Astrocyte (in vitro differentiated cells and primary cell): ENCODE measurements at regions not wholly inside any gene's neighbourhood (a gene's known extent, or its start where the extent isn't known, plus 50 kb on each side); places are given as distances from the start of the nearest gene placed in this dataset.

ENCODE experiments used
- DNase-seq: peaks from one replicate; pipeline ENCODE4 v3.0.0-alpha.2; 2010; ENCODE audit warnings: low read depth
- FAIRE-seq: peaks from 2 replicates; lab custom pipeline; 2011; peaks lifted over from hg19 to GRCh38; lab: Jason Lieb, UNC
- H2AFZ ChIP-seq: 2 replicates; pipeline ENCODE4 v1.6.0; 2012; ENCODE audit warnings: low read depth, low read length, inconsistent platforms
- H3K27ac ChIP-seq: 2 replicates; pipeline ENCODE4 v1.5.1; 2011; ENCODE audit warnings: low read depth, low read length, inconsistent platforms
- H3K27me3 ChIP-seq: 2 replicates; pipeline ENCODE4 v1.6.0; 2011; ENCODE audit warnings: low read length, inconsistent platforms; ENCODE audit not compliant: insufficient read depth
- H3K36me3 ChIP-seq: 2 replicates; pipeline ENCODE4 v1.5.1; 2011; ENCODE audit warnings: low read length, inconsistent platforms; ENCODE audit not compliant: insufficient read depth
- H3K4me1 ChIP-seq: 2 replicates; pipeline ENCODE4 v1.5.1; 2011; ENCODE audit warnings: low read length, inconsistent platforms; ENCODE audit not compliant: insufficient read depth
- H3K4me2 ChIP-seq: 2 replicates; pipeline ENCODE4 v1.6.0; 2012; ENCODE audit warnings: low read length, inconsistent platforms
- H3K4me3 ChIP-seq: 2 replicates; pipeline ENCODE4 v1.5.1; 2011; ENCODE audit warnings: low read depth, mild to moderate bottlenecking, low read length, inconsistent platforms; ENCODE audit not compliant: insufficient read depth
- H3K79me2 ChIP-seq: 2 replicates; pipeline ENCODE4 v1.6.0; 2012; ENCODE audit warnings: mild to moderate bottlenecking, low read length, inconsistent platforms; ENCODE audit not compliant: insufficient read depth
- H3K9ac ChIP-seq: 2 replicates; pipeline ENCODE4 v1.6.0; 2012; ENCODE audit warnings: mild to moderate bottlenecking, low read length, inconsistent platforms
- H3K9me3 ChIP-seq: 2 replicates; pipeline ENCODE4 v1.5.1; 2012; ENCODE audit warnings: low read depth, mild to moderate bottlenecking, low read length, inconsistent platforms; ENCODE audit not compliant: insufficient read depth
- H4K20me1 ChIP-seq: 2 replicates; pipeline ENCODE4 v1.6.0; 2012; ENCODE audit warnings: low read length, inconsistent platforms; ENCODE audit not compliant: insufficient read depth
- H3K27ac Mint-ChIP-seq: one replicate; pipeline ENCODE4 v1.8.0; 2021; ENCODE audit warnings: mild to moderate bottlenecking, mixed read lengths; ENCODE audit not compliant: unreplicated experiment
- H3K27me3 Mint-ChIP-seq: one replicate; pipeline ENCODE4 v1.8.0; 2021; ENCODE audit warnings: low read depth, mixed read lengths; ENCODE audit not compliant: unreplicated experiment
- H3K36me3 Mint-ChIP-seq: one replicate; pipeline ENCODE4 v1.8.0; 2021; ENCODE audit warnings: low read depth, mixed read lengths; ENCODE audit not compliant: unreplicated experiment
- H3K4me1 Mint-ChIP-seq: one replicate; pipeline ENCODE4 v1.8.0; 2021; ENCODE audit warnings: low read depth, mixed read lengths; ENCODE audit not compliant: unreplicated experiment
- H3K4me3 Mint-ChIP-seq: one replicate; pipeline ENCODE4 v1.8.0; 2021; ENCODE audit warnings: mild to moderate bottlenecking, moderate library complexity, mixed read lengths; ENCODE audit not compliant: unreplicated experiment
- H3K9me3 Mint-ChIP-seq: one replicate; pipeline ENCODE4 v1.8.0; 2021; ENCODE audit warnings: mild to moderate bottlenecking, mixed read lengths; ENCODE audit not compliant: unreplicated experiment
- CTCF ChIP-seq: IDR thresholded peaks from 2 replicates; pipeline ENCODE4 v1.5.1; 2011; ENCODE audit warnings: low read depth, mild to moderate bottlenecking, inconsistent platforms, low read length, moderate library complexity; ENCODE audit not compliant: insufficient read depth
- EZH2 ChIP-seq: IDR thresholded peaks from 2 replicates; pipeline ENCODE4 v1.6.1; 2012; ENCODE audit warnings: mild to moderate bottlenecking, low read length, inconsistent platforms; ENCODE audit not compliant: insufficient read depth

DNA sequence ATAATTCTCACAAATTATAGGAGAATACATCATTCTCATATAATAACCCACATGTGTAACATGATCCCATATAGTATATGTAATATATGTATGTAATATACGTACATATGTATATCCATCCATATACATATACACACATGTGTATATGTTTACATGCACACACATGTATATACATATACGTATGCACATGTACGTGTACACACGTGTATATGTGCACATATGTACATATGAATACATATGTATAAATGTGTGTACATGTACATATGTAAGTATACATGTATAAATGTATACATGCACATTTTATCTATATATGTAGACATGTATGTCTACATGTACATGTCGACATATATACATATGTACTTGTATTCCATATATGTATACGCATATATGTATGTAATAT is 288.8 kb downstream of the NPIPA8 start:
- no peaks in the 10 kb centered on the region for H3K9me3 Mint-ChIP-seq
- Histone ChIP-seq H3K4me1 (no peaks in the 10 kb centered on the region), H3K4me2 (no peak overlapping the region), H2AFZ (no peak overlapping the region), H4K20me1 (no peaks in the 10 kb centered on the region), H3K36me3 (no peaks in the 10 kb centered on the region), H3K9me3 (no peaks in the 10 kb centered on the region), H3K79me2 (no peaks in the 10 kb centered on the region), H3K27ac (no peak overlapping the region), H3K4me3 (no peak overlapping the region), H3K27me3 (no peaks in the 10 kb centered on the region), H3K9ac (no peak overlapping the region)
- FAIRE-seq (no peak), DNase-seq (no peak)
- no peak for TF ChIP-seq EZH2
- TF ChIP-seq CTCF, result no peak
- no peaks in the 10 kb centered on the region for H3K4me1 Mint-ChIP-seq
- H3K27me3 Mint-ChIP-seq, result peaks cover 30% of the 10 kb centered on the region
- H3K36me3 Mint-ChIP-seq, result no peaks in the 10 kb centered on the region
- H3K27ac Mint-ChIP-seq, result no peak overlapping the region
- H3K4me3 Mint-ChIP-seq, result no peak overlapping the region

- H3K9me3 ChIP-seq, result no peaks in the 10 kb centered on the region
- TF ChIP-seq CTCF (no peak), EZH2 (no peak)
- no peaks in the 10 kb centered on the region for H3K4me1 ChIP-seq
- H2AFZ ChIP-seq, result no peak overlapping the region
- no peak overlapping the region for H3K9ac ChIP-seq
- Mint-ChIP-seq H3K27ac (no peak overlapping the region), H3K9me3 (no peaks in the 10 kb centered on the region), H3K4me3 (no peak overlapping the region), H3K36me3 (no peaks in the 10 kb centered on the region), H3K27me3 (peaks cover 22% of the 10 kb centered on the region), H3K4me1 (no peaks in the 10 kb centered on the region)
- H3K4me3 ChIP-seq, result no peak overlapping the region
- no peaks in the 10 kb centered on the region for H3K27me3 ChIP-seq
- FAIRE-seq (no peak), DNase-seq (no peak)
- no peaks in the 10 kb centered on the region for H4K20me1 ChIP-seq
- H3K36me3 ChIP-seq, result no peaks in the 10 kb centered on the region
- no peaks in the 10 kb centered on the region for H3K79me2 ChIP-seq
- H3K27ac ChIP-seq, result no peak overlapping the region
- H3K4me2 ChIP-seq, result no peak overlapping the region
Observed at GRCh38 chr16:18045356-18045755, 291.2 kb downstream of the NPIPA8 start.

DNA sequence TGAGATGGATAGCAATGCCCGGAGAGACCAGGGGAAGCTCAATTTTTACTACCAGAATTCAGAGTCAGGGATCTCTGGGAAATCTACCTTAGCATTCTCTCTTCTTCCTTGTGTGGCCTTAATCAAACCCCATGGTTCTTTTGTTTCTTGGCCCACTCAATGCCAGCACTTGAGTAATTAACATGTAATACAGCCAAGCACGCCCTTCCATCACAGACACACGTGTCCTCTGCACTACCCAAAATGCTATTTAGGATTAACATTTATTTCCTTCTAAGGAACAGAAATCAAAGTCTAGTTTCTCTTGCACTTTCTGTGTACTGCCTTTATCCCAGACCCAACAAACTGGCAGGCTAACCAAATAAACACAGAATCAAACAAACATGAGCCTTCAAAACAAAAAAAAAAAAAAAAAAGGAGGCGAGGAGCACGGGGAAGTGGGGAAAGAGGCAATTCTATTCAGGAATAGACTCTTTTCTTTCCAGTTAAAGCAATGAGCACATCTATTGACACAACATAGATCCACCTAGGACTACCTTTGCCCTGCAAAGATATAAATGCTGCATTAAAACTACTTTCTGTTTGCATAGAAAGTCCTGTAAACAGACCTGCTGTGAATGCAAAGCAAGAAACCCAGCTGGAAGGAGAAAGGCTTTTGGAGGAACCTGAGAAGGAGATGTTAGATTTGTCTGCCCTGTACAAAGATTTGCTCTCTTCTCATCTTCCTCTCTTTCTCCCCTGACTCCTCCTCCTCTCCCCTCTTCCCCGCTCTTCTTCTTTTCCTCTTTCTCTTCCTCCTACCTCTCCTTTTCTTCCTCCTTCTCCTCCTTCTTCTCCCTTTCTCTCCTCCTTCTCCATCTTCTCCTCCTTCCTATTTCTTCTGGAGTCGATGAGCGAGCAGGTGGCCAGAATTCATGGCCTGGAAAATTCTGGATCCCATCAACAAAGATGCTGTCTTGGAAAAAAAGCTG is 294.4 kb downstream of the NPIPA8 start:
- peaks cover 3% of the 10 kb centered on the region for H3K9me3 Mint-ChIP-seq
- Histone ChIP-seq H4K20me1 (no peaks in the 10 kb centered on the region), H3K4me1 (no peaks in the 10 kb centered on the region), H3K9ac (no peak overlapping the region), H3K36me3 (no peaks in the 10 kb centered on the region), H3K4me3 (no peak overlapping the region), H3K4me2 (no peak overlapping the region), H3K9me3 (no peaks in the 10 kb centered on the region), H2AFZ (no peak overlapping the region), H3K79me2 (no peaks in the 10 kb centered on the region), H3K27me3 (no peaks in the 10 kb centered on the region), H3K27ac (no peak overlapping the region)
- TF ChIP-seq EZH2 (no peak), CTCF (no peak)
- H3K4me1 Mint-ChIP-seq, result no peaks in the 10 kb centered on the region
- H3K4me3 Mint-ChIP-seq, result no peak overlapping the region
- peaks cover 9% of the 10 kb centered on the region for H3K27me3 Mint-ChIP-seq
- H3K27ac Mint-ChIP-seq, result no peak overlapping the region
- FAIRE-seq (no peak), DNase-seq (no peak)
- no peaks in the 10 kb centered on the region for H3K36me3 Mint-ChIP-seq
